Neural crest cell (in vitro differentiated cells): ENCODE measurements at regions not wholly inside any gene's neighbourhood (a gene's known extent, or its start where the extent isn't known, plus 50 kb on each side); places are given as distances from the start of the nearest gene placed in this dataset.

Source experiments
- DNase-seq: peaks from one replicate; pipeline ENCODE4 v3.0.0; 2021; ENCODE audit warnings: low read depth, mixed read lengths, low spot score
- H3K27ac Mint-ChIP-seq: one replicate; pipeline ENCODE4 v1.8.0; 2021; ENCODE audit warnings: mild to moderate bottlenecking, mixed read lengths; ENCODE audit not compliant: unreplicated experiment
- H3K27me3 Mint-ChIP-seq: 2 replicates; pipeline ENCODE4 v1.8.0; 2021; ENCODE audit warnings: low read depth, mild to moderate bottlenecking, mixed read lengths
- H3K36me3 Mint-ChIP-seq: 2 replicates; pipeline ENCODE4 v1.8.0; 2021; ENCODE audit warnings: low read depth, mild to moderate bottlenecking, mixed read lengths
- H3K4me1 Mint-ChIP-seq: 2 replicates; pipeline ENCODE4 v1.8.0; 2021; ENCODE audit warnings: mixed read lengths
- H3K4me3 Mint-ChIP-seq: one replicate; pipeline ENCODE4 v1.8.0; 2021; ENCODE audit warnings: mild to moderate bottlenecking, mixed read lengths
- H3K9me3 Mint-ChIP-seq: 2 replicates; pipeline ENCODE4 v1.8.0; 2021; ENCODE audit warnings: mixed read lengths
- TF ChIP-seq, protein P1 (sequence below): fragments of 200-600 bp; sonication (generic); conservative IDR thresholded peaks from 2 replicates; pipeline ENCODE4 v1.5.0; 2021; ENCODE audit warnings: antibody characterized with exemption, mild to moderate bottlenecking

DNA sequence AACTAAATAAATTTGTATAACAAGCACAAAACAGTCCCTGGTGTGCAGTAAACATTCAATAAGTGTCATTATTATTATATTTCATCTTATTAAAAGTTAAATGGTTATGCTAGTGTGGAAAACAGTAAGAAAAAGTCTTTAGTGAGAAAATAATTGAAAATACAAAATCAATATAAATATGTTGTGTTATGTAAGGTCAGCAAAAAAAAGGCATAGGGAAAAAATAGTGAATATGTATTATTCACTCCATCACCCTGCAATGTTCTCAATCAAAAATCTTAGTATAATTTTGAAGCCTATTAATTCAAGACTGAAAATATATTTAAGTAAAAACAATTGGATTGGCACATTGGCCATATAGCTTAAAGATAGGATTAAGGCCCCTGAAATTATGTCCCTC lies 63.3 kb upstream of the KCNMB2 start:
- Mint-ChIP-seq H3K27me3 (no peaks in the 10 kb centered on the region), H3K9me3 (no peaks in the 10 kb centered on the region), H3K4me1 (no peaks in the 10 kb centered on the region), H3K27ac (no peak overlapping the region), H3K36me3 (no peaks in the 10 kb centered on the region), H3K4me3 (no peak overlapping the region)
- TF ChIP-seq, protein P1, sequence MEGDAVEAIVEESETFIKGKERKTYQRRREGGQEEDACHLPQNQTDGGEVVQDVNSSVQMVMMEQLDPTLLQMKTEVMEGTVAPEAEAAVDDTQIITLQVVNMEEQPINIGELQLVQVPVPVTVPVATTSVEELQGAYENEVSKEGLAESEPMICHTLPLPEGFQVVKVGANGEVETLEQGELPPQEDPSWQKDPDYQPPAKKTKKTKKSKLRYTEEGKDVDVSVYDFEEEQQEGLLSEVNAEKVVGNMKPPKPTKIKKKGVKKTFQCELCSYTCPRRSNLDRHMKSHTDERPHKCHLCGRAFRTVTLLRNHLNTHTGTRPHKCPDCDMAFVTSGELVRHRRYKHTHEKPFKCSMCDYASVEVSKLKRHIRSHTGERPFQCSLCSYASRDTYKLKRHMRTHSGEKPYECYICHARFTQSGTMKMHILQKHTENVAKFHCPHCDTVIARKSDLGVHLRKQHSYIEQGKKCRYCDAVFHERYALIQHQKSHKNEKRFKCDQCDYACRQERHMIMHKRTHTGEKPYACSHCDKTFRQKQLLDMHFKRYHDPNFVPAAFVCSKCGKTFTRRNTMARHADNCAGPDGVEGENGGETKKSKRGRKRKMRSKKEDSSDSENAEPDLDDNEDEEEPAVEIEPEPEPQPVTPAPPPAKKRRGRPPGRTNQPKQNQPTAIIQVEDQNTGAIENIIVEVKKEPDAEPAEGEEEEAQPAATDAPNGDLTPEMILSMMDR = no peak
- DNase-seq = no peak

DNA sequence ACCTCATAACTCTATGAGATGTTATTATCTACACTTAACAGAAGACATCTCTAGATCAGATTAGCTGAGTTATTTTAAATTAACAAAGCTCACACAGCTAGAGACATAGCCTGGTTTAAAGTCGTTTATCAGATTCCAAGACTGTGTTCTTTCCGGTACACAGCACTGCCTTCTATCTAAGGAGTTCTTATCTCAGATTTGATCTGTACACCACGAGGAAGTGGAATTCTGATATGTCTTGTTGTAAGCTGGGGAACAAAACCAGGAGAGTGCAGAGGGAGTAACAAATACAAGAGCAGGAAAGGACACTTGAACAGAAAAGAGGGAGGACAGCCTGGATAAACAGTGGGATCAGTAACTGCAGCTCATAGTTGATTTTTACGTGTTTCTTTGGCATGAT lies 61.7 kb upstream of the KCNMB2 start:
- DNase-seq = no peak
- H3K4me3 Mint-ChIP-seq = no peak overlapping the region
- H3K27ac Mint-ChIP-seq = no peak overlapping the region
- no peaks in the 10 kb centered on the region for H3K36me3 Mint-ChIP-seq
- H3K4me1 Mint-ChIP-seq = no peaks in the 10 kb centered on the region
- TF ChIP-seq, protein P1 = no peak
- no peaks in the 10 kb centered on the region for H3K27me3 Mint-ChIP-seq
- no peaks in the 10 kb centered on the region for H3K9me3 Mint-ChIP-seq

DNA sequence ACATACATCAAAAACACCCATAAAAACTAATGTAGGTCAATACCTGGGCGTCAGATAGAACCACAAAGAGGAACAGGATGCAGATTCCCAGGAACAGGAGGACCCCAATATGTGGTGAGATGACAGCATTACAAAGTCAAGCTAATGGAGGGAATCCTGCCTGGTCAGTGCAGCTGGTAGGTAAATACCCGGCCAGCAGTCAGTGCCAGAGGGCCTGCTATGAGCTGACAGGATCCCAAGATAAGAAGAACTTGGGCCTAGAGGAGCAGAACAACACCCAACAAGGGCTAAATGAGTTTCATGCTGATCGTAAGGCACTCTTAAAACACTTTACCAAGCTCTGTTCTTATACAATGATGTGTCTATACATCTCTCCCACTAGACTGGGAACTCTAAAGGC lies 61.2 kb upstream of the KCNMB2 start:
- H3K4me3 Mint-ChIP-seq = no peak overlapping the region

DNA sequence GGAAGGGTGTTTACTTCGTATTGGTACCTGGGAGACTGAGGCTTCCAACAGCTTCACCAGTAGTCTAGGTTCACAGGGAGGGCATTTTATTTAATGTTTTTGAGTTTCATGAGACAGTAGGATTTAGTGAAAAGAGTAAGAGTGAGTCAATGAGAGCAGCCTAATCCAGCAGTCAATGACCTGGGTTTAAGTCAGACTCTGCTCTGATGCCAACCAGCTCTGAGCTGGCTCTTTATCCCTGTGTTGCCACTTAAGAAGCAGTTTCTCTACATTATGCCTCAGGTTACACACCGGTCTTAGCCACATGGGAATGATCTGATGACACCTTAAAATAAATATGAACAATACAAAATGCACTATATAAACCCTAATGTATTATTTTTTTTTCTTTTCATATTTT lies 59.4 kb upstream of the KCNMB2 start:
- H3K4me3 Mint-ChIP-seq = no peak overlapping the region
- H3K36me3 Mint-ChIP-seq = no peaks in the 10 kb centered on the region
- TF ChIP-seq, protein P1 = no peak
- no peaks in the 10 kb centered on the region for H3K27me3 Mint-ChIP-seq
- DNase-seq = no peak
- no peaks in the 10 kb centered on the region for H3K9me3 Mint-ChIP-seq
- H3K4me1 Mint-ChIP-seq = no peaks in the 10 kb centered on the region
- no peak overlapping the region for H3K27ac Mint-ChIP-seq

More for the DNA sequence above, 61.2 kb upstream of the KCNMB2 start:
- Mint-ChIP-seq H3K27ac (no peak overlapping the region), H3K36me3 (no peaks in the 10 kb centered on the region), H3K9me3 (no peaks in the 10 kb centered on the region), H3K4me1 (no peaks in the 10 kb centered on the region), H3K27me3 (no peaks in the 10 kb centered on the region)
- DNase-seq = no peak
- TF ChIP-seq, protein P1 = no peak

DNA sequence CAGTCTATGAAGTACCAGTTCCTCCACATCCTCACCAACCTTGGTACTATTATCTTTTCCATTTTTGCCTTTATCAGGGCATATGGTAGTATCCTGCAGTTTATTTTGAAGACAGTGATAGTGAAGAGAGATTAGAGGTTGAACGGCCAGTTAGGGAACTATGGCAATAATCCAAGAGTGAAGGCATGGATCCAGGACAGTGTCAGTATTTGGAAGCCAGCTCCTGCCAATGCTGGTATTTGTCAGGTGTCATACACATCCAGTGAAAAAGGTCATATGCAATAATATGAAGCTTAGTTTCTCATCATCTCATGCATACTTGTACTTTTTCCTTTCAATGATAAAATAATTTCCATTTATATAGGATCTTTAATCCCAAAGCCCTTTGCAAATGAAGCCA lies 56.8 kb upstream of the KCNMB2 start:
- no peak overlapping the region for H3K4me3 Mint-ChIP-seq
- H3K36me3 Mint-ChIP-seq = no peaks in the 10 kb centered on the region
- DNase-seq = no peak

More for the DNA sequence above, 56.8 kb upstream of the KCNMB2 start:
- TF ChIP-seq, protein P1 = no peak
- H3K27ac Mint-ChIP-seq = no peak overlapping the region
- no peaks in the 10 kb centered on the region for H3K4me1 Mint-ChIP-seq
- H3K9me3 Mint-ChIP-seq = no peaks in the 10 kb centered on the region
- no peaks in the 10 kb centered on the region for H3K27me3 Mint-ChIP-seq
